Spleen (tissue), 11 donors: ENCODE measurements at regions not wholly inside any gene's neighbourhood (a gene's known extent, or its start where the extent isn't known, plus 50 kb on each side); places are given as distances from the start of the nearest gene placed in this dataset.

ENCODE experiments used
- DNase-seq: peaks from one replicate; pipeline ENCODE4 v3.0.0-alpha.2; 2020
- H3K27ac ChIP-seq, 8 donors: fragments of 200-600 bp; sonication (generic) in 7 of 8; 1 replicate in 4 of 8; 2 replicates in 4 of 8; pipeline versions ENCODE4 v1.5.0 to v1.8.0; 2016 to 2021; ENCODE audit warnings: inconsistent platforms in 4 of 8, mild to moderate bottlenecking in 4 of 8, moderate library complexity in 1 of 8
- H3K27me3 ChIP-seq, 7 donors: fragments of 200-600 bp; sonication (generic) in 6 of 7; replicated peaks in 1 of 7; 1 replicate in 4 of 7; 2 replicates in 3 of 7; pipeline versions ENCODE4 v1.5.0 to v1.8.0; 2016 to 2021; ENCODE audit warnings: inconsistent platforms in 3 of 7, mild to moderate bottlenecking in 1 of 7
- H3K36me3 ChIP-seq, 6 donors: fragments of 200-600 bp; sonication (generic) in 5 of 6; 1 replicate in 4 of 6; 2 replicates in 2 of 6; pipeline versions ENCODE4 v1.5.0 to v1.8.0; 2016 to 2021; ENCODE audit warnings: inconsistent platforms in 2 of 6
- H3K4me1 ChIP-seq, 6 donors: fragments of 200-600 bp; sonication (generic) in 5 of 6; 1 replicate in 3 of 6; 2 replicates in 3 of 6; pipeline versions ENCODE4 v1.5.0 to v1.8.0; 2016 to 2021; ENCODE audit warnings: inconsistent platforms in 3 of 6
- H3K4me3 ChIP-seq, 8 donors: fragments of 200-600 bp; sonication (generic) in 7 of 8; 1 replicate in 4 of 8; 2 replicates in 4 of 8; pipeline versions ENCODE4 v1.5.0 to v1.8.0; 2016 to 2021; ENCODE audit warnings: inconsistent platforms in 4 of 8, mild to moderate bottlenecking in 4 of 8, moderate library complexity in 2 of 8
- H3K9me3 ChIP-seq, 8 donors: fragments of 200-600 bp; sonication (generic) in 7 of 8; 1 replicate in 4 of 8; 2 replicates in 4 of 8; pipeline versions ENCODE4 v1.5.0 to v1.8.0; 2016 to 2021; ENCODE audit warnings: inconsistent platforms in 4 of 8
- CTCF ChIP-seq, 11 experiments: fragments of 200-600 bp in 7 of 11; fragments of 450-650 bp in 4 of 11; sonication (generic) in 4 of 11; IDR thresholded peaks in 8 of 11; conservative IDR thresholded peaks in 3 of 11; 1 replicate in 7 of 11; 2 replicates in 4 of 11; pipeline versions ENCODE4 v1.4.0 to v1.8.0; 2016 to 2021; ENCODE audit warnings: antibody characterized with exemption in 11 of 11, inconsistent platforms in 4 of 11, mild to moderate bottlenecking in 1 of 11
- POLR2A ChIP-seq, 3 donors: fragments of 450-650 bp; IDR thresholded peaks; one replicate each; pipeline ENCODE4 v1.5.1; 2017; ENCODE audit warnings: antibody characterized with exemption in 3 of 3, mild to moderate bottlenecking in 1 of 3
- POLR2AphosphoS5 ChIP-seq, 3 donors: sonication (generic); formaldehyde crosslinking; IDR thresholded peaks; one replicate each; pipeline ENCODE4 v1.5.1; 2017; ENCODE audit warnings: antibody characterized with exemption in 3 of 3
- WGBS, 5 donors: extraction: QIAGEN DNeasy Blood & Tissue Kit in 3 of 5; methylation state at CpG; one replicate each; pipeline versions ENCODE4 v1.1.5 to v1.1.7; 2013 to 2018; 5-methylcytosine and 5-hydroxymethylcytosine counted together
- intact Hi-C: fragments of 100-400 bp; cut with DNase I; formaldehyde crosslinking; loops from one replicate; pipeline ENCODE4 v1.15.0; 2023; ENCODE audit warnings: low total_unique reads
- donor health status: healthy with polysubstance abuse.
- donor health status: DM: no; HTN: no; CAD: no; lungs with moderate emphysema.
- donor health status: DM: no; HTN: no; CAD: no.
- donor health status: Bipolar disorder and iron deficiency.
- donor health status: healthy.
- donor health status: DM: no; HTN: no; CAD: no.
- donor health status: DM: yes; HTN: yes; CAD: no.

GRCh38 chrX:40318076-40318475, 220.3 kb upstream of the BCOR start:
- H3K27ac ChIP-seq: no peak overlapping the region
- TF ChIP-seq POLR2A (IDR thresholded peaks at IDR 0.05) (no peak), POLR2AphosphoS5 (IDR thresholded peaks at IDR 0.05) (no peak), CTCF (IDR thresholded peaks at IDR 0.05 in 8 of 11, conservative IDR thresholded peaks at IDR 0.05 in 3 of 11) (no peak)
- intact Hi-C loops: no loop called here
- no peaks in the 10 kb centered on the region for H3K36me3 ChIP-seq
- H3K4me3 ChIP-seq: no peak overlapping the region
- no peaks in the 10 kb centered on the region for H3K4me1 ChIP-seq
- 81 to 92% (median 87%) methylated on average over 5 to 6 of the region's 6 CpGs for WGBS, 5 donors
- H3K9me3 ChIP-seq: peaks cover 0 to 74% (median 9%) of the 10 kb centered on the region in 8 donors
- no peaks in the 10 kb centered on the region for H3K27me3 ChIP-seq
- no peak for DNase-seq

GRCh38 chrX:40316502-40316901, 218.7 kb upstream of the BCOR start:
- H3K9me3 ChIP-seq: peaks cover 0 to 71% (median 9%) of the 10 kb centered on the region in 8 donors
- no peaks in the 10 kb centered on the region for H3K4me1 ChIP-seq
- no peak overlapping the region for H3K27ac ChIP-seq
- no peaks in the 10 kb centered on the region for H3K36me3 ChIP-seq
- 83 to 97% (median 91%) methylated on average over 5 of the region's 5 CpGs for WGBS, 5 donors
- no peak for DNase-seq
- intact Hi-C loops: no loop called here
- H3K27me3 ChIP-seq: no peaks in the 10 kb centered on the region
- H3K4me3 ChIP-seq: no peak overlapping the region
- TF ChIP-seq CTCF (IDR thresholded peaks at IDR 0.05 in 8 of 11, conservative IDR thresholded peaks at IDR 0.05 in 3 of 11) (no peak), POLR2A (IDR thresholded peaks at IDR 0.05) (no peak)

- no peak for DNase-seq
- H3K27ac ChIP-seq: no peak overlapping the region
- 64 to 76% (median 71%) methylated on average over 1 to 4 of the region's 4 CpGs for WGBS, 5 donors
- H3K4me3 ChIP-seq: no peak overlapping the region
- intact Hi-C loops: no loop called here
- H3K27me3 ChIP-seq: peaks cover 0 to 7% (median 0%) of the 10 kb centered on the region in 7 donors
- H3K4me1 ChIP-seq: no peaks in the 10 kb centered on the region
- TF ChIP-seq CTCF (IDR thresholded peaks at IDR 0.05 in 8 of 11, conservative IDR thresholded peaks at IDR 0.05 in 3 of 11) (no peak), POLR2A (IDR thresholded peaks at IDR 0.05) (no peak), POLR2AphosphoS5 (IDR thresholded peaks at IDR 0.05) (no peak)
- H3K9me3 ChIP-seq: peaks cover 0 to 47% (median 7%) of the 10 kb centered on the region in 8 donors
- no peaks in the 10 kb centered on the region for H3K36me3 ChIP-seq
Observed at GRCh38 chrX:40314070-40314469, 216.3 kb upstream of the BCOR start.

- no peak overlapping the region for H3K4me3 ChIP-seq
- TF ChIP-seq CTCF (IDR thresholded peaks at IDR 0.05 in 8 of 11, conservative IDR thresholded peaks at IDR 0.05 in 3 of 11) (no peak), POLR2A (IDR thresholded peaks at IDR 0.05) (no peak), POLR2AphosphoS5 (IDR thresholded peaks at IDR 0.05) (no peak)
- H3K9me3 ChIP-seq: peaks cover 0 to 39% (median 7%) of the 10 kb centered on the region in 8 donors
- no peak overlapping the region for H3K27ac ChIP-seq
- no peaks in the 10 kb centered on the region for H3K36me3 ChIP-seq
- intact Hi-C loops: no loop called here
- 79 to 100% (median 89%) methylated on average over 2 to 4 of the region's 4 CpGs for WGBS, 5 donors
- DNase-seq: no peak
- H3K4me1 ChIP-seq: no peaks in the 10 kb centered on the region
- H3K27me3 ChIP-seq: peaks cover 0 to 10% (median 0%) of the 10 kb centered on the region in 7 donors
Observed at GRCh38 chrX:40313269-40313668, 215.5 kb upstream of the BCOR start.
